ENCODE measurements at regions not wholly inside any gene's neighbourhood (a gene's known extent, or its start where the extent isn't known, plus 50 kb on each side); places are given as distances from the start of the nearest gene placed in this dataset.

DNA sequence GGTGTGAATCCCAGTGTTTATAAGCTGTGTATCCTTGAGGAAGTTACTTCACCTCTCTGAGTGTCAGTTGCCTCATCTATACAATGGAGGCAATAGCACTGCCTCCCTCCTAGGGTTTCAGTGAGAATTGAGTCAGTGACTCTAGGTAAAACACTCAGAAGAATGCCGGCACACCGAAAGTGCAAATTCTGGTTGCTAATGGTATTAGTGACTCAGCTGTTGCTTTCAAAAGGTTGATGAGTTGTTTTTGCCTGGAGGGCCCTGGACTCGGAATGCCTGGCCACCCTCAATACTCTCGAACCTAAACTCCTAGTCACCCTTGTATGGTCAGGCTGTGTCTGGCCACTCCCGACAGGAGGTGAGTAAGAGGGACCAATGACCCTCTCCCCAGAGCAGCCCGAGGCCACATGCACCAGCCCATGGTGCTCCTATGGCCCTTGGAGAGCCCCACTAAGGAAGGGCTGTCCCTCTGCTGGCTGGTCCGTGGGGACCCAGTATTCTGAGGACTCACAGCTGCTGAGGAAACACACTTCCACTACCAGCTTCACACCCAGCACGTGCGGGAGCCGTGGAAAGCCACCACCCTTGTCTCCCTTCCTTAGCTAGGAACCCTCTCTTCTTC, 60.2 kb downstream of the CALML3 start:
- no peak for TF ChIP-seq CTCF (IDR thresholded peaks at IDR 0.05)
- peak; percentile 38 for DNase-seq
- peak overlapping the region; percentile 48 for H3K27ac ChIP-seq

GRCh38 chr10:5585517-5586206, 60.9 kb downstream of the CALML3 start:
- Histone ChIP-seq H3K4me3 (no peak overlapping the region), H3K9me3 (no peaks in the 10 kb centered on the region), H3K27me3 (ENCODE audit: low read depth) (no peaks in the 10 kb centered on the region), H3K36me3 (no peaks in the 10 kb centered on the region), H3K4me1 (peaks cover 8% of the 10 kb centered on the region), H3K27ac (peak overlapping the region; percentile 48)
- DNase-seq, result peak; percentile 50
- TF ChIP-seq CTCF (IDR thresholded peaks at IDR 0.05), result no peak
- ATAC-seq, result peak; percentile 3 to 42
- intact Hi-C loops (cut with DNase I), result no loop called here

More for the DNA sequence above, 60.2 kb downstream of the CALML3 start:
- H3K9me3 ChIP-seq, result no peaks in the 10 kb centered on the region
- H3K27me3 ChIP-seq (ENCODE audit: low read depth), result no peaks in the 10 kb centered on the region
- no peak overlapping the region for H3K4me3 ChIP-seq
- no peaks in the 10 kb centered on the region for H3K36me3 ChIP-seq
- intact Hi-C loops (cut with DNase I), result no loop called here
- peak; percentile 52 to 54 for ATAC-seq
- peaks cover 8% of the 10 kb centered on the region for H3K4me1 ChIP-seq

DNA sequence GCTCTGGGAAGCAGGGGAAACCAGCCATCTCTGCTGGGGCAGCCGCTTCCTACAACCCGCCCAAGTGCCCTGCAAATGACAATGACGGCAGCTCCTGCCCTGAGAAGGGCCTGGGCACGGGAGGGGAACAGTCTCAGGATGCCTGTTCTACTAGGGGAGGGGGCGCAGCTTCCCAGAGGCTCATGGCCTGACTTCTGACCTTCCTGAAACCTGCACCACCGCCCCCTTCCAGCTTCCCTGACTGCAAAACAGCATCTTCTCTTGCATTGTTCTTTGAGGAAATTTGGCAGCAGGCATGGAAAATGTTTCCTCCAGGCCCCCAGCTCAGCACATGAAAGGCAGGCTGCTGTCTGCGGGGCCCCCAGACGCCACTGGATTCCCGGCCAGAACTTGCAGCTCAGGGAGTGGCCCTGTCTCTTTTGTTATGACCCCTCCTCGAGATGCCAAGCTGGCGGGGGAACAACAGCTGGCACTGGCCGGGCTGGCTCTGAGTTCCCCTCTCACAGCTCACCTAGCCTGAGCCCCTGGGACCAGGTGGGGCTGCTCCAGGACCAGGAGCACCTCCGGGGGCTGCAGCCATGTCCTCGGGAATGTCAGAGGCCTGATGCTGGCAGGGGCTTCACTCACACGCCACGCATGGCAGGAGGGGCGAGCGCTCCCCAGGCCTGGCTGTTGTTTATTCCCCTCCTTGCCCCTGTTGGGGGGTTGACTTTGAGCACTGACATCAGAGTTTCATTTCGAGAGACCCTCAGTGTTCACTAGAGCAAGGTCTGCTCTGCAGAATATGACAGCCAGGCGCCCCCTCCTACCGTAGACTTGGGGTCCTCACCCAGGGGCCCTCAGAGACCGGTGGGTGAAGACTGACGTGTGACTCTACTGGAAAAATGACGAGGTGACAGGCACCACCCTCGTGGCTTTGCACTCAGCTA, 62.7 kb downstream of the CALML3 start:
- ATAC-seq, result no peak
- DNase-seq, result peak; percentile 41
- TF ChIP-seq CTCF (IDR thresholded peaks at IDR 0.05), result no peak
- no peaks in the 10 kb centered on the region for H3K9me3 ChIP-seq
- no peak overlapping the region for H3K27ac ChIP-seq
- H3K36me3 ChIP-seq, result no peaks in the 10 kb centered on the region
- peaks cover 8% of the 10 kb centered on the region for H3K4me1 ChIP-seq
- intact Hi-C loops (cut with DNase I), result no loop called here
- H3K4me3 ChIP-seq, result no peak overlapping the region
- H3K27me3 ChIP-seq (ENCODE audit: low read depth), result no peaks in the 10 kb centered on the region

- no peak for ATAC-seq
Observed at GRCh38 chr10:5588080-5588453, 63.3 kb downstream of the CALML3 start.

More at GRCh38 chr10:5588080-5588453, 63.3 kb downstream of the CALML3 start:
- TF ChIP-seq CTCF (IDR thresholded peaks at IDR 0.05), result no peak
- Histone ChIP-seq H3K4me1 (peaks cover 8% of the 10 kb centered on the region), H3K4me3 (no peak overlapping the region), H3K27ac (no peak overlapping the region), H3K27me3 (ENCODE audit: low read depth) (no peaks in the 10 kb centered on the region), H3K9me3 (no peaks in the 10 kb centered on the region), H3K36me3 (no peaks in the 10 kb centered on the region)
- no peak for DNase-seq
- intact Hi-C loops (cut with DNase I), result no loop called here
